Sigmoid colon (tissue), 4 donors: ENCODE measurements at regions not wholly inside any gene's neighbourhood (a gene's known extent, or its start where the extent isn't known, plus 50 kb on each side); places are given as distances from the start of the nearest gene placed in this dataset.
"Not testable (repeated sequence)": the region's sequence is repeated elsewhere in the genome, so short reads cannot be mapped to it uniquely, and the experiment has no call there.

Source experiments
- EP300 ChIP-seq, 4 donors: sonication (generic); formaldehyde crosslinking; IDR thresholded peaks; one replicate each; pipeline ENCODE4 v1.6.1; 2017; ENCODE audit warnings: antibody characterized with exemption in 4 of 4
- TF ChIP-seq, protein P1 (sequence below), 4 experiments: fragments of 450-650 bp in 3 of 4; fragments of 200-600 bp in 1 of 4; IDR thresholded peaks; one replicate each; pipeline ENCODE4 v1.5.1; 2016 to 2019; ENCODE audit warnings: antibody characterized with exemption in 4 of 4, mild to moderate bottlenecking in 3 of 4, moderate library complexity in 2 of 4

DNA sequence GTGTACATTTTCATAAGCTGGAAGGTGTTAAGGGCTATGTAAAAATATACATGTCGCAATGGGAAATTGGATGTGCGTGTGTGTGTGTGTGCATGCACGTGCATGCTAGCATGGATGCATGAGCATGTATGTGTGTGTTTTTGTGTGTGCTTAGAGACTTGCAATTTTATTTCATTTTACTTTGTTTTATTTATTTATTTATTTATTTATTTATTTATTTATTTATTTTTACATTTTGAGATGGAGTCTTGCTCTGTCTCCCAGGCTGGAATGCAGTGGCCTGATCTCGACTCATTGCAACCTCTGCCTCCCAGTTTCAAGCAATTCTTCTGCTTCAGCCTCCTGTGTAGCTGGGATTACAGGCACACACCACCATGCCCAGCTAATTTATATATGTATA lies 50.4 kb upstream of the CDH9 start:
- TF ChIP-seq, protein P1, sequence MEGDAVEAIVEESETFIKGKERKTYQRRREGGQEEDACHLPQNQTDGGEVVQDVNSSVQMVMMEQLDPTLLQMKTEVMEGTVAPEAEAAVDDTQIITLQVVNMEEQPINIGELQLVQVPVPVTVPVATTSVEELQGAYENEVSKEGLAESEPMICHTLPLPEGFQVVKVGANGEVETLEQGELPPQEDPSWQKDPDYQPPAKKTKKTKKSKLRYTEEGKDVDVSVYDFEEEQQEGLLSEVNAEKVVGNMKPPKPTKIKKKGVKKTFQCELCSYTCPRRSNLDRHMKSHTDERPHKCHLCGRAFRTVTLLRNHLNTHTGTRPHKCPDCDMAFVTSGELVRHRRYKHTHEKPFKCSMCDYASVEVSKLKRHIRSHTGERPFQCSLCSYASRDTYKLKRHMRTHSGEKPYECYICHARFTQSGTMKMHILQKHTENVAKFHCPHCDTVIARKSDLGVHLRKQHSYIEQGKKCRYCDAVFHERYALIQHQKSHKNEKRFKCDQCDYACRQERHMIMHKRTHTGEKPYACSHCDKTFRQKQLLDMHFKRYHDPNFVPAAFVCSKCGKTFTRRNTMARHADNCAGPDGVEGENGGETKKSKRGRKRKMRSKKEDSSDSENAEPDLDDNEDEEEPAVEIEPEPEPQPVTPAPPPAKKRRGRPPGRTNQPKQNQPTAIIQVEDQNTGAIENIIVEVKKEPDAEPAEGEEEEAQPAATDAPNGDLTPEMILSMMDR (IDR thresholded peaks at IDR 0.05): not testable (repeated sequence)
- not testable (repeated sequence) for TF ChIP-seq EP300 (IDR thresholded peaks at IDR 0.05)
